Hepatocyte (in vitro differentiated cells): ENCODE measurements at regions not wholly inside any gene's neighbourhood (a gene's known extent, or its start where the extent isn't known, plus 50 kb on each side); places are given as distances from the start of the nearest gene placed in this dataset.
"Not testable (repeated sequence)": the region's sequence is repeated elsewhere in the genome, so short reads cannot be mapped to it uniquely, and the experiment has no call there.

ENCODE experiments used
- EZH2 ChIP-seq: fragments of 200-600 bp; sonication (generic); IDR thresholded peaks from 2 replicates; pipeline ENCODE4 v1.6.1; 2016; ENCODE audit warnings: antibody characterized with exemption, mild to moderate bottlenecking, borderline replicate concordance
- EZH2phosphoT487 ChIP-seq: fragments of 200-600 bp; sonication (generic); IDR thresholded peaks from one replicate; pipeline ENCODE4 v1.6.1; 2018; ENCODE audit warnings: antibody characterized with exemption, mild to moderate bottlenecking, low read depth, moderate library complexity; ENCODE audit not compliant: unreplicated experiment, severe bottlenecking
- TF ChIP-seq, protein P1 (sequence below): fragments of 200-600 bp; sonication (generic); IDR thresholded peaks from 2 replicates; pipeline ENCODE4 v1.5.1; 2016; ENCODE audit warnings: antibody characterized with exemption, mild to moderate bottlenecking; ENCODE audit not compliant: poor library complexity

DNA sequence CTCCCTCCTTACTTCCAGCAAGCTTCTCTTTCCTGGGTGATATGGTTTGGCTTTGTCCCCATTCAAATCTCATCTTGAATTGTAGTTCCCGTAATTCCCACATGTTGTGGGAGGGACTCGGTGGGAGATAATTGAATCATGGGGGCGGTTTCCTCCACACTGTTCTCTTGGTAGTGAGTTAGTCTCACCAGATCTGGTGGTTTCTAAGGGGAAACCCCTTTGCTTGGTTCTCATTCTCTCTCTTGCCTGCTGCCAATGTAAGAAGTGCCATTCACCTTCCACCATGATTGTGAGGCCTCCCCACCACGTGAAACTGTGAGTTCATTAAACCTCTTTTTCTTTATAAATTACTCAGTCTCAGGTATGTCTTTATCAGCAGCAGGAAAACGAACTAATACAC, 271.8 kb downstream of the C12orf75 start:
- TF ChIP-seq, protein P1, sequence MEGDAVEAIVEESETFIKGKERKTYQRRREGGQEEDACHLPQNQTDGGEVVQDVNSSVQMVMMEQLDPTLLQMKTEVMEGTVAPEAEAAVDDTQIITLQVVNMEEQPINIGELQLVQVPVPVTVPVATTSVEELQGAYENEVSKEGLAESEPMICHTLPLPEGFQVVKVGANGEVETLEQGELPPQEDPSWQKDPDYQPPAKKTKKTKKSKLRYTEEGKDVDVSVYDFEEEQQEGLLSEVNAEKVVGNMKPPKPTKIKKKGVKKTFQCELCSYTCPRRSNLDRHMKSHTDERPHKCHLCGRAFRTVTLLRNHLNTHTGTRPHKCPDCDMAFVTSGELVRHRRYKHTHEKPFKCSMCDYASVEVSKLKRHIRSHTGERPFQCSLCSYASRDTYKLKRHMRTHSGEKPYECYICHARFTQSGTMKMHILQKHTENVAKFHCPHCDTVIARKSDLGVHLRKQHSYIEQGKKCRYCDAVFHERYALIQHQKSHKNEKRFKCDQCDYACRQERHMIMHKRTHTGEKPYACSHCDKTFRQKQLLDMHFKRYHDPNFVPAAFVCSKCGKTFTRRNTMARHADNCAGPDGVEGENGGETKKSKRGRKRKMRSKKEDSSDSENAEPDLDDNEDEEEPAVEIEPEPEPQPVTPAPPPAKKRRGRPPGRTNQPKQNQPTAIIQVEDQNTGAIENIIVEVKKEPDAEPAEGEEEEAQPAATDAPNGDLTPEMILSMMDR = not testable (repeated sequence)
- not testable (repeated sequence) for TF ChIP-seq EZH2, EZH2phosphoT487
